ENCODE measurements at regions not wholly inside any gene's neighbourhood (a gene's known extent, or its start where the extent isn't known, plus 50 kb on each side); places are given as distances from the start of the nearest gene placed in this dataset.

DNA sequence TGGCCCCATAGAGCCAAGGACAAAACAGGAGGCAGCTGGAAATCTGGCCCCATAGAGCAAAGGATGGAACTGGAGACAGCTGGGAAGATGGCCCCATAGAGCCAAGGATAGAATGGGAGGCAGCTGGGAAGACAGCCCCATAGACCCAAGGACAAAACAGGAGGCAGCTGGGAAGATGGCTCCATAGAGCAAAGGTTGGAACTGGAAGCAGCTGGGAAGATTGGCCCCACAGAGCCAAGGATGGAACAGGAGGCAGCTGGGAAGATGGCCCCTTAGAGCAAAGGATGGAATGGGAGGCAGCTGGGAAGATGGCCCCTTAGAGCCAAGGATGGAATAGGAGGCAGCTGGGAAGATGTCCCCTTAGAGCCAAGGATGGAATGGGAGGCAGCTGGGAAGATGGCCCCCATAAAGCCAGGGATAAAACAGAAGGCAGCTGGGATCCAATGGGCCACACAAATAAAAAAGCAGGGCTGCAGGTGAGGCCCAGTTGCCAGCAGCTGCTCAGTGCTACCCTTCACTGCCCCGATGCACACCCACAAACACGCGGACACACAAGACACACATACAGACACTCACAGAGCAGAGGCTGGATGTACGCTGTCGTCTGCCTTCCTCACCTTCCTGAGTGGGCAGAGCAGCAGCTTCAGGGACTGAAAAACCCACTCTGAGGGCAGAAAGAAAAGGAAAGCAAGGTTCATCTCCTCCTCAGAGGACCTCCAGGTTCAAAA lies 505.4 kb upstream of the MYT1L start:
- H3K27ac Mint-ChIP-seq (ENCODE audit: low read depth, unreplicated experiment), result no peak overlapping the region
- ChIA-PET POLR2A (no interaction called here), CTCF (no interaction called here)
- H3K4me3 Mint-ChIP-seq (ENCODE audit: unreplicated experiment), result no peak overlapping the region
- no TSS peak for BruUV-seq (replicated peaks)
- H3K36me3 Mint-ChIP-seq (ENCODE audit: insufficient read depth, unreplicated experiment), result no peaks in the 10 kb centered on the region
- intact Hi-C loops (cut with micrococcal nuclease), result no loop called here
- no peaks in the 10 kb centered on the region for H3K4me1 Mint-ChIP-seq (ENCODE audit: insufficient read depth, unreplicated experiment)
- no peaks in the 10 kb centered on the region for H3K27me3 Mint-ChIP-seq (ENCODE audit: insufficient read depth, unreplicated experiment)
- no peak for TF ChIP-seq CTCF (IDR thresholded peaks at IDR 0.05; ENCODE audit: unreplicated experiment)
- H3K9me3 Mint-ChIP-seq (ENCODE audit: unreplicated experiment), result peaks cover 16% of the 10 kb centered on the region
- DNase-seq (ENCODE audit: unreplicated experiment), result no peak

GRCh38 chr2:2834516-2835254 lies 503.6 kb upstream of the MYT1L start:
- no peak for TF ChIP-seq CTCF (IDR thresholded peaks at IDR 0.05; ENCODE audit: unreplicated experiment)
- Mint-ChIP-seq H3K4me1 (ENCODE audit: insufficient read depth, unreplicated experiment) (no peaks in the 10 kb centered on the region), H3K9me3 (ENCODE audit: unreplicated experiment) (peaks cover 25% of the 10 kb centered on the region), H3K36me3 (ENCODE audit: insufficient read depth, unreplicated experiment) (no peaks in the 10 kb centered on the region), H3K27me3 (ENCODE audit: insufficient read depth, unreplicated experiment) (no peaks in the 10 kb centered on the region), H3K27ac (ENCODE audit: low read depth, unreplicated experiment) (no peak overlapping the region), H3K4me3 (ENCODE audit: unreplicated experiment) (no peak overlapping the region)
- intact Hi-C loops (cut with micrococcal nuclease), result no loop called here
- POLR2A ChIA-PET, result no interaction called here
- no peak for DNase-seq (ENCODE audit: unreplicated experiment)
- no TSS peak for BruUV-seq (replicated peaks)
- CTCF ChIA-PET, result no interaction called here

DNA sequence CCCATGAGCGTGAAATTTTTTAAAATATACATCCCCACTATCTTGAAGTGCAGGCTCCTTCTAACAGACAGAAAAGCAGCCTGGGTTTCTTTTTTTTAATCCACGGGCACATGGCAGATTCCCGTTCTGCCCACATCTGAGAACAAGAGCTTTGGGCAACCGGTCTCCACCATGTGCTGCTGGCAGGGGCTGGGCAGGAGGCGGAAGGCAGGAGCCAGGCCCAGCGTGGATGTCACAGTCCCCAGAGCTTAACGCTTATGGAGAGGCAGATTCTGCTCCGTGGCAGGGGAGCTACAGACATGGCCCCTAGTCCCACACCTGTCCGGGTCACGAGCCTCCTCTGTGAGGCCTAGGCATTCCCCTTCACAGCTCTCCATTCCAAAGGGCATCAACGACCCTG lies 503.0 kb upstream of the MYT1L start:
- DNase-seq (ENCODE audit: unreplicated experiment), result no peak
- peaks cover 31% of the 10 kb centered on the region for H3K9me3 Mint-ChIP-seq (ENCODE audit: unreplicated experiment)
- intact Hi-C loops (cut with micrococcal nuclease), result no loop called here

DNA sequence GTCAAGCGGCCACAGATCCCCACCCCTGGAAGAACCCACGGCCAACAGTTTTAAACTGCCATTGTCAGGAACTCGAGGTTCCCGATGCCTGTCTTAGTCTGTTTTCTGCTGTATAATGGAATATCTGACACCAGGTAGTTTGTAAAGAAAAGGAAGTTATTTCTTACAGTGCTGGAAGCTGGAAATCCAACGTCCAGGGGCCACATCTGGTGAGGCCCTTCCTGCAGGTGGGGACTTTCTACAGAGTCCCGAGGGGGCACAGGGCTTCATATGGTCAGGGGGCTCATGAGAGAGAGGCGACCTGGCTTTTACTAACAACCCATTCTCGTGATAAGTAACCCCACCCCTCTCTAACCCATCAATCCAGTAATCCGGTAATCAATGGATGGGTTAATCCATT lies 501.6 kb upstream of the MYT1L start:
- no peaks in the 10 kb centered on the region for H3K4me1 Mint-ChIP-seq (ENCODE audit: insufficient read depth, unreplicated experiment)
- H3K27me3 Mint-ChIP-seq (ENCODE audit: insufficient read depth, unreplicated experiment), result no peaks in the 10 kb centered on the region
- no peaks in the 10 kb centered on the region for H3K36me3 Mint-ChIP-seq (ENCODE audit: insufficient read depth, unreplicated experiment)
- no peak overlapping the region for H3K27ac Mint-ChIP-seq (ENCODE audit: low read depth, unreplicated experiment)
- H3K4me3 Mint-ChIP-seq (ENCODE audit: unreplicated experiment), result no peak overlapping the region
- H3K9me3 Mint-ChIP-seq (ENCODE audit: unreplicated experiment), result peaks cover 18% of the 10 kb centered on the region
- DNase-seq (ENCODE audit: unreplicated experiment), result no peak
- no peak for TF ChIP-seq CTCF (IDR thresholded peaks at IDR 0.05; ENCODE audit: unreplicated experiment)
- intact Hi-C loops (cut with micrococcal nuclease), result no loop called here
- ChIA-PET POLR2A (no interaction called here), CTCF (no interaction called here)
- no TSS peak for BruUV-seq (replicated peaks)

More for the DNA sequence above, 503.0 kb upstream of the MYT1L start:
- Mint-ChIP-seq H3K27ac (ENCODE audit: low read depth, unreplicated experiment) (no peak overlapping the region), H3K27me3 (ENCODE audit: insufficient read depth, unreplicated experiment) (no peaks in the 10 kb centered on the region), H3K36me3 (ENCODE audit: insufficient read depth, unreplicated experiment) (no peaks in the 10 kb centered on the region), H3K4me3 (ENCODE audit: unreplicated experiment) (no peak overlapping the region), H3K4me1 (ENCODE audit: insufficient read depth, unreplicated experiment) (no peaks in the 10 kb centered on the region)
- no TSS peak for BruUV-seq (replicated peaks)
- TF ChIP-seq CTCF (IDR thresholded peaks at IDR 0.05; ENCODE audit: unreplicated experiment), result no peak
- ChIA-PET POLR2A (no interaction called here), CTCF (no interaction called here)

Data from MCF 10A (cell line).